Hepatocyte (in vitro differentiated cells): ENCODE measurements at regions not wholly inside any gene's neighbourhood (a gene's known extent, or its start where the extent isn't known, plus 50 kb on each side); places are given as distances from the start of the nearest gene placed in this dataset.

Source experiments
- DNase-seq: peaks from one replicate; pipeline ENCODE4 v3.0.0-alpha.2; 2016; ENCODE audit warnings: low spot score
- H2AFZ ChIP-seq: fragments of 200-600 bp; sonication (generic); 2 replicates; pipeline ENCODE4 v1.6.0; 2016; ENCODE audit warnings: antibody characterized with exemption, mild to moderate bottlenecking
- H3K27ac ChIP-seq: fragments of 200-600 bp; sonication (generic); 2 replicates; pipeline ENCODE4 v1.5.1; 2016; ENCODE audit warnings: mild to moderate bottlenecking
- H3K27me3 ChIP-seq: fragments of 200-600 bp; sonication (generic); 2 replicates; pipeline ENCODE4 v1.6.1; 2016
- H3K36me3 ChIP-seq: fragments of 200-600 bp; sonication (generic); replicated peaks from 2 replicates; pipeline ENCODE4 v1.5.1; 2016; ENCODE audit warnings: low read depth; ENCODE audit not compliant: insufficient read depth
- H3K4me1 ChIP-seq: fragments of 200-600 bp; sonication (generic); 2 replicates; pipeline ENCODE4 v1.5.1; 2016; ENCODE audit warnings: mild to moderate bottlenecking, moderate library complexity; ENCODE audit not compliant: insufficient read depth
- H3K4me2 ChIP-seq: fragments of 200-600 bp; sonication (generic); 2 replicates; pipeline ENCODE4 v1.6.0; 2016
- H3K4me3 ChIP-seq: fragments of 200-600 bp; sonication (generic); 2 replicates; pipeline ENCODE4 v1.5.1; 2016; ENCODE audit warnings: mild to moderate bottlenecking
- H3K79me2 ChIP-seq: fragments of 200-600 bp; sonication (generic); 2 replicates; pipeline ENCODE4 v1.6.0; 2017; ENCODE audit warnings: mild to moderate bottlenecking
- H3K9me2 ChIP-seq: fragments of 200-600 bp; sonication (generic); replicated peaks from 2 replicates; pipeline ENCODE4 v1.6.0; 2017; ENCODE audit warnings: mild to moderate bottlenecking; ENCODE audit not compliant: insufficient read depth
- H3K9me3 ChIP-seq: fragments of 200-600 bp; sonication (generic); 2 replicates; pipeline ENCODE4 v1.5.1; 2016; ENCODE audit warnings: low read depth, mild to moderate bottlenecking
- H4K20me1 ChIP-seq: fragments of 200-600 bp; sonication (generic); 2 replicates; pipeline ENCODE4 v1.6.0; 2016; ENCODE audit warnings: mild to moderate bottlenecking; ENCODE audit not compliant: insufficient read depth, poor library complexity, severe bottlenecking
- CTCF ChIP-seq: fragments of 200-600 bp; sonication (generic); IDR thresholded peaks from 2 replicates; pipeline ENCODE4 v1.5.1; 2016; ENCODE audit warnings: antibody characterized with exemption, mild to moderate bottlenecking; ENCODE audit not compliant: poor library complexity
- EZH2 ChIP-seq: fragments of 200-600 bp; sonication (generic); IDR thresholded peaks from 2 replicates; pipeline ENCODE4 v1.6.1; 2016; ENCODE audit warnings: antibody characterized with exemption, mild to moderate bottlenecking, borderline replicate concordance
- EZH2phosphoT487 ChIP-seq: fragments of 200-600 bp; sonication (generic); IDR thresholded peaks from one replicate; pipeline ENCODE4 v1.6.1; 2018; ENCODE audit warnings: antibody characterized with exemption, mild to moderate bottlenecking, low read depth, moderate library complexity; ENCODE audit not compliant: unreplicated experiment, severe bottlenecking
- WGBS: methylation state at CpG from one replicate; pipeline ENCODE4 v1.1.6; 2016; ENCODE audit warnings: low lambda C conversion rate; ENCODE audit errors: missing lambda C conversion rate; 5-methylcytosine and 5-hydroxymethylcytosine counted together

DNA sequence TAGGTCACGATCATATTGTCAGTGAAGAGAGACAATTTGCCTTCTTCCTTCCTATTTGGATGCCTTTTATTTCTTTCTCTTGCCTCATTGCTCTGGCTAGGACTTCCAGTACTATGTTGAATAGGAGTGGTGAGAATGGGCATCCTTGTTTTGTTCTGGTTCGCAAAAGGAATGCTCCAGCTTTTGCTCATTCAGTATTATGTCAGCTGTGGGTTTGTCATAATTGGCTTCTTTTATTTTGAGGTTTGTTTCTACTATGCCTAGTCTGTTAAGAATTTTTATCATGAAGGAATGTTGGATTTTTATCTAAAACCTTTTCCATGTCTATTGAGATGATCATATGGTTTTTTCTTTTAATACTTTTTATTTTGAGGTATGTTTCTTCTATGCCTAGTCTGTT lies 152.3 kb upstream of the MAD2L1 start:
- Histone ChIP-seq H3K4me3 (no peak overlapping the region), H3K4me1 (no peaks in the 10 kb centered on the region), H3K27me3 (no peaks in the 10 kb centered on the region), H3K27ac (no peak overlapping the region), H3K4me2 (no peak overlapping the region), H3K36me3 (no peaks in the 10 kb centered on the region), H3K9me2 (no peaks in the 10 kb centered on the region), H3K9me3 (no peaks in the 10 kb centered on the region), H2AFZ (no peak overlapping the region), H4K20me1 (no peaks in the 10 kb centered on the region), H3K79me2 (no peaks in the 10 kb centered on the region)
- DNase-seq, result no peak
- TF ChIP-seq EZH2 (no peak), CTCF (no peak), EZH2phosphoT487 (no peak)
- WGBS, result 89% methylated on average over 2 of the region's 2 CpGs

- WGBS, result 95% methylated on average over 1 of the region's 1 CpG
- no peaks in the 10 kb centered on the region for H3K4me1 ChIP-seq
- no peaks in the 10 kb centered on the region for H3K9me3 ChIP-seq
- no peak for TF ChIP-seq EZH2phosphoT487
- no peak for TF ChIP-seq CTCF
- no peak for TF ChIP-seq EZH2
- no peaks in the 10 kb centered on the region for H3K27me3 ChIP-seq
- no peak overlapping the region for H2AFZ ChIP-seq
- no peaks in the 10 kb centered on the region for H3K9me2 ChIP-seq
- H3K27ac ChIP-seq, result no peak overlapping the region
- DNase-seq, result no peak
- H3K79me2 ChIP-seq, result no peaks in the 10 kb centered on the region
- H4K20me1 ChIP-seq, result no peaks in the 10 kb centered on the region
- H3K36me3 ChIP-seq, result no peaks in the 10 kb centered on the region
- no peak overlapping the region for H3K4me3 ChIP-seq
- no peak overlapping the region for H3K4me2 ChIP-seq
Measured at GRCh38 chr4:120215350-120215749, 148.7 kb upstream of the MAD2L1 start.

GRCh38 chr4:120211408-120212015 lies 144.9 kb upstream of the MAD2L1 start:
- no peaks in the 10 kb centered on the region for H3K79me2 ChIP-seq

More at GRCh38 chr4:120211408-120212015, 144.9 kb upstream of the MAD2L1 start:
- Histone ChIP-seq H3K9me2 (no peaks in the 10 kb centered on the region), H3K9me3 (no peaks in the 10 kb centered on the region), H3K4me3 (no peak overlapping the region), H3K4me2 (no peak overlapping the region), H3K36me3 (no peaks in the 10 kb centered on the region), H4K20me1 (no peaks in the 10 kb centered on the region), H3K4me1 (no peaks in the 10 kb centered on the region), H2AFZ (no peak overlapping the region), H3K27me3 (no peaks in the 10 kb centered on the region), H3K27ac (no peak overlapping the region)
- WGBS, result 72% methylated on average over 4 of the region's 4 CpGs
- DNase-seq, result no peak
- TF ChIP-seq EZH2 (no peak), CTCF (no peak), EZH2phosphoT487 (no peak)
